KMS-11 (cell line): ENCODE measurements at regions not wholly inside any gene's neighbourhood (a gene's known extent, or its start where the extent isn't known, plus 50 kb on each side); places are given as distances from the start of the nearest gene placed in this dataset.

Experiments used
- H2AFZ ChIP-seq: fragments of 200-600 bp; sonication (generic); 2 replicates; pipeline ENCODE4 v1.6.1; 2016; ENCODE audit warnings: antibody characterized with exemption, mixed run types, low read depth
- H3K27ac ChIP-seq: fragments of 200-600 bp; sonication (generic); 2 replicates; pipeline ENCODE4 v1.6.1; 2016; ENCODE audit warnings: mild to moderate bottlenecking, mixed run types
- H3K27me3 ChIP-seq: fragments of 200-600 bp; sonication (generic); 2 replicates; pipeline ENCODE4 v1.6.1; 2017; ENCODE audit warnings: mild to moderate bottlenecking, low read depth, mixed run types, moderate library complexity; ENCODE audit not compliant: insufficient read depth
- H3K36me3 ChIP-seq: fragments of 200-600 bp; sonication (generic); 2 replicates; pipeline ENCODE4 v1.6.1; 2017; ENCODE audit warnings: mild to moderate bottlenecking, mixed run types; ENCODE audit not compliant: insufficient read depth
- H3K4me1 ChIP-seq: fragments of 200-600 bp; sonication (generic); 2 replicates; pipeline ENCODE4 v1.6.1; 2016; ENCODE audit warnings: mild to moderate bottlenecking, low read depth, mixed run types; ENCODE audit not compliant: poor library complexity, severe bottlenecking
- H3K4me2 ChIP-seq: fragments of 200-600 bp; sonication (generic); 2 replicates; pipeline ENCODE4 v1.7.0; 2016; ENCODE audit warnings: mild to moderate bottlenecking, mixed run types
- H3K4me3 ChIP-seq: fragments of 200-600 bp; sonication (generic); IDR thresholded peaks from 2 replicates; pipeline ENCODE4 v1.6.1; 2017; ENCODE audit warnings: low read depth, low read length, mixed read lengths; ENCODE audit not compliant: insufficient read depth
- H3K79me2 ChIP-seq: fragments of 200-600 bp; sonication (generic); 2 replicates; pipeline ENCODE4 v1.6.1; 2016; ENCODE audit warnings: low read depth, mixed run types; ENCODE audit not compliant: insufficient read depth
- H3K9ac ChIP-seq: fragments of 200-600 bp; sonication (generic); 2 replicates; pipeline ENCODE4 v1.6.1; 2016; ENCODE audit warnings: mild to moderate bottlenecking, mixed run types
- H4K20me1 ChIP-seq: fragments of 200-600 bp; sonication (generic); 2 replicates; pipeline ENCODE4 v1.6.1; 2016; ENCODE audit warnings: mild to moderate bottlenecking, mixed run types; ENCODE audit not compliant: insufficient read depth
- TF ChIP-seq, protein P1 (sequence below): fragments of 200-600 bp; sonication (generic); conservative IDR thresholded peaks from 2 replicates; pipeline ENCODE4 v1.6.1; 2017; ENCODE audit warnings: low read depth, mild to moderate bottlenecking, antibody characterized with exemption, low read length, moderate library complexity, mixed read lengths

DNA sequence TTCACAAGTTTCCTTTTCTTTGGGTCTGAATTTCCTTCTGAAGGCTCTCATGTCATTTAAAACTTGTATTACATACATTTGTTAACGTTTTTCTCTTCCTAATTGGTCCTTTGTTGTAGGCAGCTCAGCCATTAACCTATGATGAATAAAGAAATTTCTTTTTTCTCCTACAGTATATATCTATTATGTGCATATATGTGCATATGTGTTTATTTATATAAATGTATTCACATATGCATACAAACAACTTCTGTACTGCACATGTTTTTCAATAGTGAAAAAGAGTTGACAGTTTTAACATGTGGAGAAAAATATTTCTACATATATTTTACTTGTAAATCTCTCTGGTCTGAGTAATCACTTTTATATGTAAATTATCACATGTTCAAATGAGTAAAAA is 1674.9 kb upstream of the PCDH20 start:
- H3K27ac ChIP-seq, result no peak overlapping the region
- H4K20me1 ChIP-seq, result no peaks in the 10 kb centered on the region
- no peaks in the 10 kb centered on the region for H3K4me1 ChIP-seq
- no peak overlapping the region for H2AFZ ChIP-seq
- H3K79me2 ChIP-seq, result no peaks in the 10 kb centered on the region
- H3K36me3 ChIP-seq, result no peaks in the 10 kb centered on the region
- TF ChIP-seq, protein P1, sequence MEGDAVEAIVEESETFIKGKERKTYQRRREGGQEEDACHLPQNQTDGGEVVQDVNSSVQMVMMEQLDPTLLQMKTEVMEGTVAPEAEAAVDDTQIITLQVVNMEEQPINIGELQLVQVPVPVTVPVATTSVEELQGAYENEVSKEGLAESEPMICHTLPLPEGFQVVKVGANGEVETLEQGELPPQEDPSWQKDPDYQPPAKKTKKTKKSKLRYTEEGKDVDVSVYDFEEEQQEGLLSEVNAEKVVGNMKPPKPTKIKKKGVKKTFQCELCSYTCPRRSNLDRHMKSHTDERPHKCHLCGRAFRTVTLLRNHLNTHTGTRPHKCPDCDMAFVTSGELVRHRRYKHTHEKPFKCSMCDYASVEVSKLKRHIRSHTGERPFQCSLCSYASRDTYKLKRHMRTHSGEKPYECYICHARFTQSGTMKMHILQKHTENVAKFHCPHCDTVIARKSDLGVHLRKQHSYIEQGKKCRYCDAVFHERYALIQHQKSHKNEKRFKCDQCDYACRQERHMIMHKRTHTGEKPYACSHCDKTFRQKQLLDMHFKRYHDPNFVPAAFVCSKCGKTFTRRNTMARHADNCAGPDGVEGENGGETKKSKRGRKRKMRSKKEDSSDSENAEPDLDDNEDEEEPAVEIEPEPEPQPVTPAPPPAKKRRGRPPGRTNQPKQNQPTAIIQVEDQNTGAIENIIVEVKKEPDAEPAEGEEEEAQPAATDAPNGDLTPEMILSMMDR, result no peak
- no peak overlapping the region for H3K4me2 ChIP-seq
- no peaks in the 10 kb centered on the region for H3K27me3 ChIP-seq
- no peak overlapping the region for H3K4me3 ChIP-seq
- no peak overlapping the region for H3K9ac ChIP-seq

DNA sequence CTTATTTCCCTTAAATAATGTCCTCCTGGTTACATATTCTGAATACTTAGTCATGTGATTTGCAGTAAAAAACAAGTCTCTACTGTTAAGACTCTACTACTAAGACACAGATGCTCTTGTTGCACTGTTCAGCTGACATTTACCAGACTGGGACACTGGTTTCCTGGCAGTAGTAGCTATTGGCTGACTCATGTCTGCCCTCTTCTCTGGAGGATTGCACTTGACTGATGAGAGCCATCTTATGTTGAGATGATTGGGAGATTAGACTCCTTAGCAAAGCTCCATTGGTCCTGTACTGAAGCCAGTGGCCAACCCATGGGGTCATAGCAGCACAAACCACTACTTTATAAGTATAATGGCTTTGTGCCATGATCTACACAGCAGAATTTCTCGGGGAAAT is 1672.6 kb upstream of the PCDH20 start:
- Histone ChIP-seq H3K4me2 (no peak overlapping the region), H3K4me1 (no peaks in the 10 kb centered on the region), H3K27ac (no peak overlapping the region), H3K27me3 (no peaks in the 10 kb centered on the region), H3K4me3 (no peak overlapping the region), H3K79me2 (no peaks in the 10 kb centered on the region), H4K20me1 (no peaks in the 10 kb centered on the region), H2AFZ (no peak overlapping the region), H3K9ac (no peak overlapping the region), H3K36me3 (no peaks in the 10 kb centered on the region)
- TF ChIP-seq, protein P1, result no peak

DNA sequence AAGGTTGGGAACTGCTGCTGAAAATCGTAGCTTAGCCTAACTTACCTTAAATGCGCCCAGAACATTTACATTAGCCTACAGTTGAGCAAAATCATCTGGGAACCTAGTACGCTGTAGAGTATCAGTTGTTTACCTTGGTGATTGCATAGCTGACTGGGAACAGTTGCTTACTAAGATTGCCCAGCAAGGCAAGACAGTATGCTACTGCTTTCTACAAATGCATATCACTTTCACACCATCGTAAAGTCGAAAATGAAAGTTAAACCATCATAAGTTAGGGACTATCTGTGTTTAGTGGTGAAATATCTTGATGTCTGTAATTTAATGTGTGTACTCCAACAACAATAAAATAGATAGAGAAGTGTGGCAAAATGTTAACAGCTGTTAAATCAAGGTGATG is 1670.6 kb upstream of the PCDH20 start:
- Histone ChIP-seq H4K20me1 (no peaks in the 10 kb centered on the region), H3K27me3 (no peaks in the 10 kb centered on the region), H3K36me3 (no peaks in the 10 kb centered on the region), H3K79me2 (no peaks in the 10 kb centered on the region), H3K4me1 (no peaks in the 10 kb centered on the region), H3K27ac (no peak overlapping the region), H3K4me3 (no peak overlapping the region), H2AFZ (no peak overlapping the region; the same call in 1 of the 2 replicates), H3K9ac (no peak overlapping the region), H3K4me2 (no peak overlapping the region)
- TF ChIP-seq, protein P1, result no peak

DNA sequence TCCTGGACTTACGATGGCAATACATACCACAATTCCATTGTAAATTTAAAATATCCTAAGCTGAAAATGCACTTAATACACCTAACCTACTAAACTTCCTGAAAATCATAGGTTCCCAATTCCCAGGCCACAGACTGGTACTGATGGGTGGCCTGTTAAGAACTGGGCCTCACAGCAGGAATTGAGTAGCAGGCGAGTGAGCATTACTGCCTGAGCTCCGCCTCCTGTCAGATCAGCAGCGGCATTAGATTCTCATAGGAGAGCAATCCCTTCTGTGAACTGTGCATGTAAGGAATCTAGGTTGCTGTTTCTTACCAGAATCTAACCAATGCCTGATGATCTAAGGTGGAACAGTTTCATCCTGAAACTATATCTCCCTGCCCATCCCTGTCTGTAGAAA is 1670.2 kb upstream of the PCDH20 start:
- H2AFZ ChIP-seq, result no peak overlapping the region; the same call in 1 of the 2 replicates
- no peaks in the 10 kb centered on the region for H3K27me3 ChIP-seq
- no peak overlapping the region for H3K4me3 ChIP-seq
- no peak overlapping the region for H3K27ac ChIP-seq
- no peaks in the 10 kb centered on the region for H4K20me1 ChIP-seq
- no peaks in the 10 kb centered on the region for H3K79me2 ChIP-seq
- H3K4me2 ChIP-seq, result no peak overlapping the region
- no peak overlapping the region for H3K9ac ChIP-seq
- no peaks in the 10 kb centered on the region for H3K36me3 ChIP-seq
- TF ChIP-seq, protein P1, result no peak
- no peaks in the 10 kb centered on the region for H3K4me1 ChIP-seq
